ENCODE measurements at regions not wholly inside any gene's neighbourhood (a gene's known extent, or its start where the extent isn't known, plus 50 kb on each side); places are given as distances from the start of the nearest gene placed in this dataset.

DNA sequence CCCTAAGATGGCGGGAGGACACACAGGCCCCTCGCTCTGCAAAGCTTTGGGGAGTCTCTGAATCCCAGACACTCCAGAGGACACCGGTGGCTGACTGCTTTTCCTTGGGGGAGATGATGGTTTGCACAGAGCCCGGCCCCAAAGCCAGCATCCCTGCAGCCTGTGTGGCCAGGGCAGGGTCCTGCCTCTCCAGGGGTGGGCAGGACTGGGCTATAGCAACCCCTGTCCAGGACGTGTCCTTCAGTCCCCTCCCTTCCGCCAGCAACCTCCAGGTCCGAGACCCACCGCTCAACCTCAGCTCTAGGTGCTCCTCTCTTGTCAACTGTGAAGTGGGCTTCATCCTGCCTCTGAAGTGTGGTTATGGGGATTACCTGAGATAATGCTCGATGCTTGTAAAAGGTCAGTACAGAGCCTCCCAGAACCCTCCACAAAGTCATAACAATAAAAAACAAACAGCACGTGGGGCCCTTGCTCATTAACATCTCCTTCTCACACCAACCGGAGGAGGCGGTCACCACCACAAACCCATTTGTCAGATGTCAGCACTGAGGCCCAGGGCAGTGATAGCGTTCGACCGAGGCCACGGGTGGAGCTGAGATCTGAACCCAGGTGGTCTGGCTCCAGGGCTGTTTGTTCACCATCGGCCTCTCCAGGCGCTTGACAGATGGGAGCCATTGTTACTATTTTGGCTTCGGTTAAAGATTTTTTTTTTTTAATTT, 304.8 kb downstream of the IRF8 start:
- DNase-seq, result no peak

DNA sequence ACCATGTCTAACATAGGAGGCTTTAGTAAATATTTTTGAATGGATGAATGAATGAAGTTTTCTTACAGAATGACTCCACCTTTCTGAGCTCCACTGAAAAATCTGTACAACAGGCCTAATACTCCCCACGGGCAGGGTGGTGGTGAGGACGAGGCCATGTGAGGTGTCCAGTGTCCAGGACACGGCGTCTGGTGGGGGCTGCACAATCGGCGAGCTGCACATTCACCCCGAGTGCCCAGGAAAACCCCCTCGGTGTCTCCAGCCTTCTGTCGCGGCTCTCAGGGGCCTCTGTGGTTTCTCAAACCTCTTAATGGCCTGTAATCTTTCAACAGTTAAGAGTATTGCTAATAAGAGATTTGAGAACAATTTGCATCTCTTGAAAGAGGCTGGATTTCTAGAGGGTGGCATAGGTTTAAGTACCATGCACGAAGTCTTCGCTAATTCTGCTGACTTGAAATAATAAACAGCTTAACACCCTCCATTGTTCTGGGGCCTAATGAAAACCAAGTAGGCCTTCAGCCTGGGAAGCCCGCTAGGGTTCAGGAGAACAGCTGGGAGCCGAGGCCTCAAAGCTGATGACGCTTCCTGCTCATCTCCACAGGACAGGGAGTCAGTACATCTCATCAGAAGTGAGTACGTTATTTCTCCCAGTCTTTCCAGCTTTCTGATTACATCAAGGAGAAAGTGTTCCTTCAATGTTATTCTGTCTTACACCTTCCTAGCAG, 304.6 kb upstream of the FOXF1 start:
- no peak for DNase-seq

DNA sequence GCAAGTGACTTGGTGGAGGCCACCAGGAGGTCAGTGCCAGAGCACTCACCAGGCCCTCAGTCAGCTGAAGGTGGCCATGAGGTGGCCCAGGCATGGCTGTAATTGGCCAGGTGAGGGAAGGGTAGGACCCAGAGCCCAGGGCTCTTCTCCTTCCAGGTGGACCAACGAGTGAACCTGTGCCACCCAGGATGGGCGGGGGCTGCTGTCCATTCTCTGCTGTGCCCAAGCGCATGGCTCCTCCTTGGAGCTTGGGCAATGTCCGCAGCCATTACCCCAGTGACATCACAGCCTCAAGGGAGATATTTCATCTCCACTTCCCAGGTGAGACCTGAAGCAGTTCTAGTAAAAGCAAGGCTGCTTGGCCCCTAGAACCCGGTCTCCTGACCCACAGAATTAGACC, 303.0 kb upstream of the FOXF1 start:
- DNase-seq, result no peak

DNA sequence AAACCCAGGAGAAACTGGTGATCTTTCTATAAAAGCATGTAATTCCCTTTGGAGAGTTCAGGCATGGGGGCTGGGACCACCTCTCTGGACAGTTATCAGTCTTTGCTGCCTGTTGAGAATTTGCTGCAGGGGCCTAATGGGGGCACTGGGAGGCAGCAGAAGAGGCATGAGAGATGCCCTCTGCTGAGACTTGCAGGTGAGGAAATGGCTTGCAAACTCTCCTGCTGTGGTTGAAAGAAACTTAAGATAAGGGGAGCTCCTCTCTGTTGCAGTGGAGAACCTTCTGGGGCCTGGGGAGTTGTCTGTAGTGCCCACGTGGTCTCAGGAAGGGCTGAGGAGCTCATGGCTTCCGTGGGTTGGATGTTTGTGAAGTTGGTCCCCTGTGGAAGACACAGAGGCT, 301.1 kb upstream of the FOXF1 start:
- DNase-seq, result no peak

DNA sequence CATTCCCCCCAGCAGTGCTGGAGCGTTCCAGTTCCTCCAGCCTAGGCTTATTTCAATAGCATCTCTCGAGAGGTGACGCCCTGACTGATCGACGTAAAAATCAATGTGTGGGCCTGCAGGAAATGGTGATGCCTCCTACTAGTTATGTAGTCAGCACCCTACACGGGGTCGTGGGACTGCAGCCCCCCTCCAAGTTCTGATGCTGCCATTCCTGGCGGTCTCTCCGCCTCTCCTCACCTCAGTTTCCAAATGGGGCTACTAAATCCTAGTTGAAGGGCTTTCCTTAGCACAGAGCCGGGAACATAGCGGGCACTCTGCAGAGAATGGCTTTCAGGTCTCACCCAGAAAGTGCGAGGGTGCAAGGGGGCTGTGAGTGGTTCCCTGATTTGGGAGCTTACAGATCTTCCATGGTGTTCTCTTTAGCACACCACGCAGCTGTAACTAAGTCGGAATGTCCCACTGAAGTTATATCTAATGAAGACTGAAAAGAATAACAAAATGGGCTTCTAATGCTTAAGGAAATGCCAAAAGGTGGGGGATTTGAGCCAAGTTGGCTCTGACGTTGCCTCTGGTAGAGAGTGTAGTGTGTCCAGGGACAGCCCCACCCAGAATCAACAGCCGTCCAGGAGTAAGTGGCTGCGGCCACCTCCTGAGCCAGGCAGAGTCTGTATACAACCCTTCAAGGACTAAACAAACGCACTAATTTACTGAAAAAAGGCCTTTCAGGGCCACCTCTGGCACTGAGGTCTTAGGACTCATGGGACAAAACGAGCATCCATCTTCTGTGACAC, 299.7 kb upstream of the FOXF1 start:
- DNase-seq, result no peak

DNA sequence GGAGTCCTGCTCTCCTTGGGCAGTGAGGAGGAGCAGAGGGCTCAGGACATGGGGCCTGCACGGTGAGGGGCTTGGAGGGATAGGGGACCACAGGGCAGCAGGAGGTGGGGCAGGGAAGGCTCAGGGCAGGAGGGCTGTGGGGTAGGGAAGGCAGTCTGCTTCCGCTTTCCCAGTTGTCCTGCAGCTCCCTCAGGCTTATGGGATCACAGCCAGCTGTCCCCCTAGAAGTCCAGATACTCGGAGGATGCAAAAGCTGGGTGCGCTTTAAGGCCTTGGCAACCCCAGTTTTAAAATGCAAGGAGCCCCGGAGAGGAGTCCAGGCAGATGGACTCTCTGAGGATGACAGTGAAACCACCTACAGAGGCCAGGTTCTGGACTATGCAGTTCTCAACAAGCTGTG, 299.1 kb upstream of the FOXF1 start:
- no peak for DNase-seq

DNA sequence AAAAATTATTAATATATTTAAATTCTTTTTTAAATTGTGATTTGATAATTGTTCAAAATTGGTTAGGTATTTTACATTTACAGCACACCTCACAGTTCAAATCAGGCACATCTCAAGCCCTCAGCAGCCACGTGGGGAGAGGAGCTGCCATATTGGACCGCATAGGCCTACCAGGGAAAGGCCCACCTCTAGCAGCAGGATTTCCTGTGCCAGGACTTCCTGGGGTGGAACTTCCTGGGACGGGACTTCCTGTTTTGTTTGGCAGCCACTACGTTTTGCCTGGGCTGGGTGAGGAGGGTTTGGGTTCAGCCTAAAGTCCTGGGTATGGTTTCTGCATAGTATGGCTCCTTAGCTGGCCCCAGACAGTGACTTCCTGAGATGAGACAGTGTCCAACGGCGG, 298.5 kb upstream of the FOXF1 start:
- DNase-seq, result no peak

DNA sequence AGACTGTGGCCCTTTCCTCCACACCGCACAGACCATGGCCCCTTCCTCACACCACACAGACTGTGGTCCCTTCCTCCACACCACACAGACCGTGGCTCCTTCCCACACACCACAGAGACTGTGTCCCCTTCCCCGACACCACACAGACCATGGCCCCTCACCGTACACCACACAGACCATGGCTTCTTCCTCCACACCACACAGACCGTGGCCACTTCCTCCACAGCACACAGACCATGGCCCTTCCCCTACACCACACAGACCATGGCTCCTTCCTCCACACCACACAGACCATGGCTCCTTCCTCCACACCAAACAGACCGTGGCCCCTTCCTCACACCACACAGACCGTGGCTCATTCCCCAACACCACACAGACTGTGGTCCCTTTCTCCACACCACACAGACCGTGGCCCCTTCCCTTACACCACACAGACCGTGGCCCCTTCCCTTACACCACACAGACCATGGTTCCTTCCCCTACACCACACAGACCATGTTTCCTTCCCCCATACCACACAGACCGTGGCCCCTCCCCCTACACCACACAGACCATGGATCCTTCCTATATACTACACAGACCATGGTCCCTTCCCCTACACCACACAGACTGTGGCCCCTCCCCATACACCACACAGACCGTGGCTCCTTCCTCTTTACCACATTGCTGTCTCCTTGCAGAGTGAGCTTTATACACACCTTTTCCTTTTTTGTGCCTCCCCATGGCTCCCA, 297.5 kb upstream of the FOXF1 start:
- DNase-seq, result no peak

DNA sequence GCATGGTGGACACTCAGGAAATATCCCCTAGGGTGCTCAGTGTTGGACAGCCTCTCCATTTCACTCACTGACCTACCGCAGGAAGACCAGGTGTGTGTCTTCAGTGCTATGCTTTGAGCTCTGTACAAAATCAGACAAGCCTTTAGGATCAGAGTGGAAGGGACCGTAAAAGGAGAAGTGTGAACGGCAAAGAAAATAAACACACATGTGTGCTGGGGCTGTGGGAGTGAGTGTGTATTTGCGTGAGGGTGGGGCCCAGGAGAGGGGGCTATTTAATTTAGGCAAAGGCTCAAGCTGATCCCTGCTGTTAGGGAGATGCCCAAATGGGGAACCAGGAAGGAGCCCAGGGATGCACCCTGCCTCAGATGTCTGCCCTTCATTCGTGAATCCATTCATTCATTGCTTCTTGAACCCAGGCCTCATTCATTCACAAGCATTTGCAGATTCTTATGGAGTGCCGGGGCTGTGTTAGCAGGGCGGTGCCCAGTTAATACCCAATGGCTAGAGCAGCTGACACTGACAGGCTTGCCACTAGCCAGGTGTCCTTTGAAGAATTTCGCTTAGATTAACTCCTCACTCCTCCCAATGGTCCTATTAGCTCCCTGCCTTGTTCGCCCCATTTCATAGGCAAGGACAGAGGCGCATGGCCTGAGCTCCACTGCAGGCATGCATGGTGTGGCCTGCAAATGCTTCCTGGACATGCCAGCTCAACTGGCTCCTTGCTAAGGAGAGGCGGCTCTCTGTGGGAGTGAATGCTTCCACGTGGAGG, 296.7 kb upstream of the FOXF1 start:
- DNase-seq, result no peak

DNA sequence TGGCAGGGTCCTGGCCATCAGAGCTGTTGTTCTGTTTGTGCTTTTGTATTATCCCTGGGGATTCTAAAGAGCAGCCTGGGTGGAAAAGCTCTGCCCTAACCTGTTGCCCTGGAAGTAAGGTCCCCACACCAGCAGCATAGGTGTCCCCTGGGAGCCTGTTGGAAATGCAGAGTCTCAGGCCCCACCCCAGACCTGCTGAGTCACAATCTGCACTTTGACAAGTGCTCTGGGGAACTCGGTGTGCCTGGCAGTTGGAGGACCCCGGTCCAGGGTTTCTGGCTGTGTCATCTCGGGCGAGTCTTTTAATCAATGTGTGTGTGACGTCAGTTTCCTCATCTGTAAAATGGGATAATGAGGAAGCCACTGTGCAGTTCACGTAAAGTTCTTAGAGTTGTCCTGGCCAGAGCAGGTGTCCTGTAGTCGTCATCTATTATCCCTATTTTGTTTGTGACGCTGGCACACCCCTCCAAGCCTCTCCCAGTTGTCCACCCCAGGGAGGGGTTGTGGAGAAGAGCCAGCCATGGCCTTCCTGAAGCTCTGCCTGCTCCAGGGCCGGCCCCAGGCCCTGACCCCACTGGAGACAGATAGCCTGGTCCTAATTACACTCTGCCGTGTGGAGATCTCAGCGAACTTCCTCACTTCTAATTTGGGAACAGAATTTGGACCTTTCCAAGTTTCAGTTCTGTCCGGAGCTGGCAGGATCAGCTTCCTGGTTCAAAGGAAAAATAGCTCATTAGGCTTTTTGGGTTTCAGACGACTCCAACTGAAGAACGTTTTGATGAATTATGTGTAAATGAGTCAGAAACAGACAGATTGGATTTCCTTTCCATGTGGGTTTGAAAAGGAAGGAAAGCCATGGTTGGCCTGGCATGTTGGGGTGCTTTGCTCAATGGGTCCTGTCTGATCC, 295.7 kb upstream of the FOXF1 start:
- no peak for DNase-seq

DNA sequence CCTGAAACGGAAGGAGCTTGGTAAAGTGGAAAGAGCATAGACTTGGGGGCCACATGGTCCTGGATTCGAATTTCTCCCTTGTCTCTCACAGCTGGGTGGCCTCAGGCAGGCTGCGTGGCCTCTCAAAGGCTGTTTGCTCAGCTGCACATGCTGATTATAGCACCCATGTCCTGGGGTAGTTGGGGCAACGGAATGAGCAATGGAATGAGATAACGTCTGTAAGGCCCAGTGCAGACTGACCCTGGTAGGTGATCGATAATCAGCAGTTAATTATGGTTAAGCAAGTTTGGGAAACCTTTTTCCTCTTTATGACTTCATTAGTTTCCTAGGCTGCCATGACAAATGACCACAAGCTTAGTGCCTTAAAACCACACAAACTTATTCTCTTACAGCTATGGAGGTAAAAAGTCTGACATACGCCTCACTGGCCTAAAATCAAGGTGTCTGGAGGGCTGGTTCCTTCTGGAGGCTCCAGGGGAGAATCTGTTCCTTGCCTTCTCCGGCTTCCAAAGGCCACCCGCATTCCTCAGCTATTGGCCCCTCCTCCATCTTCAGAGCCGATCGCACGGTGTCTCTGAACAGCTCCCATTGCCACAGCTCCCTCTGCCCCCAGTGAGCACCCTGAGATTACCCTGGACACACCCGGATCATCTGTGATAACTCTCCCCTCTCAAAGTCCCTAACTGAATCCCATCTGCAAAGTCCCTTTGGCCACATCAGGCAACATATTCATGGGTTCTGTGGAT, 294.9 kb upstream of the FOXF1 start:
- DNase-seq, result no peak

DNA sequence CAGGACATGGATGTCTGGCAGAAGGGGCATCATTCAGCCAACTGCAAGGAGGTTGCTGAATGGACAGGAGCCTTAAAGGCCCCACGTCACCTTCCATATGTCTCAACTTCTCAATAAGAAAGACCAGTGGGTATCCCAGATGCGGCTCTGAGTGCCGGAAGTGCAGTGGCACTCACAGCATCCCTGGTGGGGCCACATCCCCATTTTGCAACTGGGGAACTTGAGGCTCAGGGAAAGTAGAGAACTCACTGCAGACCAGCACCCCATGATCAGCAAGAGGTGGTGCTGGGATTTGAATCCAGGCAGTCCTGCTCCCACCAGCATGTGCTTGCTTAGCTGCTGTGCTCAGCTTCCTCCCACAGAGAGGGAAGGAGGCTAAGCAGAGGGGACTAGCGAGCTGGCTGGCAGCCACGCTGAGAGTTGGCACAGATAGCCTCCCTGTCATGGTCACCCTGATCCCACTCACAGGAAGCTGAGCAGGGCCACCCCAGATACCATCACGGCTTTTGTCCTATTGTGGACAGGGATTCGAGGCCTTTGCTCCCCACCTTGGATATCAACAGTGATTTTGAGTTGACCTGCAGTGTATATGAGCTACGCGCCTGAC, 294.2 kb upstream of the FOXF1 start:
- no peak for DNase-seq

DNA sequence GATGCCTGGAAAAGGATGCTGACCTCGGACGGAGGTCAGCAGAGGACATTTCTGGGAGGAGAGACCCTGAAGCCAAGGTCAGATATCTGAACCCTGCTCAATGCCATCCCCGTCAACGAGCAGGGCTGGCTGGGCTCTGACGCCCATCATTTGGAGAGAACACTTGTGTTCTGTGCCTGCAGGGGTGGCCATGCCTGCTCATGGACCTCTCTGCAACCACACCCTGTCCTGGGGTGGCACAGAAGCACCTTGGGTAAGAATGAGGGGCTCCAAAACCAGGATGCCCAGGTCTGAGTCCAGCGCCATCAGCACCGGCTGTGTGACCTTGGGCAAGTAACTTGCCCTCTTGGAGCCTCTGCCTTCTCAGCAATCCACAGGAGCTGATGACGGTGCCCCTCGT, 293.7 kb upstream of the FOXF1 start:
- DNase-seq, result no peak

DNA sequence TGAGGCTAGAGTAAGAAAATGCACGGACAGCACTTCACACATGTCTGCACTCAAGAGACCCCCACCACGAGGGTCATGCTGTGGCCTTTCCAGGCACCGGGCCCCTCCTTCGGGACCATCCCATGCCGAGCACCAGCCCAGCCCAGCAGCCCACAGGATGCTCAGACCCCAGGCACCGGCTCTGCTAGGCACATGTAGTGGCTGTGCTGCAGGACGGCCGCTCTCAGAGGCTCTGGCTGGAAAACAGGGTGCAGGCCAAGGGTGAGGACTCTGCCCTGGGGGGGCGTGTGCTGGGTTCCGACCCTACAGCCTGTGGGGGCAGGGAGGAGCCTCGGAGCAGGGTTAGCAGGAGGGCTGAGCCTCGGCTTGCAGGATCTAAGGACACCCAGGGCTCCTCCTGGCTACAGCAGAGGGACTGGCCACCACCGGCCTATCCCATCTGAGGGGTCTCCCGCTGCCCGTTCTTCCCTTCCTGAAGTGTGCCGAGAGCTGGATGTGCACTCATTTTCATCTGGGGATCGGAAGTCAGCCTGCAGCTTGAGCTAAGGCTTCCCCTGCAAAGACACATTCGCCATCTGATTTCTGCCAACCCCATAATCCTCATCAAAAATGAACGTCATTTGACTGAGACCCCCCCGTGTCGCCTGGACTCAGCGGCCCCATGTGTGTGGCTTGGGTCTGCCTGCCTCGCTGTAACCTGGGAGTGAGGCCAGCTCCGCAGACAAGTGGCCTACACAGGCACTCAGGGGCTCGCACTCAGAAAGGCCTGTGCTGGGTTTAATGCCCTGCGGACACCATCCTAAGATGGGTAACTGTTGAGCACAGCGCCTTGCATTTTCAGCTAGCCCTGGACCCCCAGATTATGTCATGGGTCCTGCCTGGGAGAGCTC, 293.1 kb upstream of the FOXF1 start:
- no peak for DNase-seq

DNA sequence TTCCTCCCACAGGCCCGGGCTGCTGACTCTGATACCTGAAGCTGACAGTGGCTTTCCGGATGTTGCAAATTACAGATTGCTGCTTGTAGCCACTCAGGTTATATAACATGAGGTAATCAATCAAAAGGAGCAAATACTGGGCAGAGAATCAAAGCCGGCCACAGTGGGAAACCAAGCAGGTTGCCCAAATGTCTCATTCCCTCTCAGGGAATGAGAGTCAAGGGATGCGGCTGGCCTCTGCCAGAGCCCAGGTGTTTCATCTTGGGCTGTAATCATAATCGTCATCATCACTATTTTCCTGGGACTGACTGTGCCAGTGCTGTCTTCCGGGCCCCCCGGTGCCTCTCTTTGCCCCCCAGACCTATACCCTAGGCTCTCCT, 292.4 kb upstream of the FOXF1 start:
- no peak for DNase-seq

DNA sequence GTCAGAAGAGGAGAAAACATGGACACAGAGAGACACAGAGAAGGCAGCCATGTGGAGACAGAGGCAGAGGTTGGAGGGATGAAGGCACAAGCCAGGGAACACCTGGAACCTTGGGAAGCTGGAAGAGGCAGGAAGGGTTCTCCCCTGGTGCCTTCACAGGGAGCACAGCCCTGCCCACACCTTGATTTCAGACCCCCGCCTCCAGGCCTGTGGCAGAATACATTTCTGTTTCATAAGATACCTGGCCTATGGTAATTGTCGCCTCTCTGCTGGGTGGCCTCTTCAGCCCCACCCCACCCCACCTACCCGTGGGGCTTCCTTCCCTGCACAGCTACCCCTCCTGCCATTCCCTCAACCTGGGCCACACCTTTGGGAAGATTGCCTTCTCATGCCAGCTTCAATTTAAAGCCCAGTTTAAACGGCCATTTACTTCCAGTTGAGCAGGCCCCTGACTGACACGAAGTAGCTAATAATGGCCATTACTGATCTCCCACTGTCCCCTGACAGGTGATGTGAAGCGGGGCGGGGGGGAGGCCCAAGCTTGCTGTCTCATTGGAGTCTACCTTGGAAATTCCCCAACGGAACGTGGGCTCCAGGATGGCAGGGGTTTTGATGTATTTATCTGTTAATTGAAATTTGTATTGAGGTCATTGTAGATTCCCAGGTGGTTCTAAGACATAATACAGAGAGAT, 291.7 kb upstream of the FOXF1 start:
- no peak for DNase-seq

DNA sequence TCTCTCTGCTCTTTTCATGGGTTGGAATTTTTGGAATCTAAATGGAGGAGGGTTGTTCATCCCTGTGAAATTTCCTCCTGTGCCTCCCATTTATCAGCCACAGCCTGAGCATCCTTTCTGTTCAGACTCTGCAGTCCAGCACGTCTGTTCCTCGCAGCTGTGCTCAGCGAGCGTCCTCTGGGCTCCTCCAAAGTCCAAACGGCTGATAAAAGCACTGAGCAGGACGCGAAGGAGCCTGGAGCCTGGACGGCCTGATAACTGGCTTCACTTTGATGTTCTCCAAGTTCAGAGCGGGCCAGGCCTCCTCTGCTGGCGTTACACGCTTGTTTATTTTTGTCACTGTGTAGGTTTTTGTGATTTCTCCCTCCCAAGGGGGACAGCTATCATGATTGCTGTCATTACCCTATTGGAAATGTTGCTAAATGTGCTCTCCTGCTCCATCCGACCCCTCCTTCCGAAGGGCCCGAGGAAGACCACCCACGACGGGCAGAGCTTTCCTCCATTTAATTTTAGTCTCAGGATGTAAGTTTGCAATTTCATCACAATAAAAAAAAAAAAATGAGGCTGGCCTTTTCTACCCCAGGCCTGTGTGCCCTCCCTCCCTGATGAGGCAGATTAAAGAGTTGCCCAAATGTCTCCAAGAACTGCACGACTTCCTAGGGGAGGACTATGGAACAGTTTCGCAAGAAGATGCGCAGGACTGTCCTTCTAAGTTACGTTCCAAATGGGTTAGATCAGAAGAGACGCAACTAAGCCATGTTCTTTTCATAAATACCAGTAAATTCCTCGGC, 290.5 kb upstream of the FOXF1 start:
- DNase-seq, result no peak

DNA sequence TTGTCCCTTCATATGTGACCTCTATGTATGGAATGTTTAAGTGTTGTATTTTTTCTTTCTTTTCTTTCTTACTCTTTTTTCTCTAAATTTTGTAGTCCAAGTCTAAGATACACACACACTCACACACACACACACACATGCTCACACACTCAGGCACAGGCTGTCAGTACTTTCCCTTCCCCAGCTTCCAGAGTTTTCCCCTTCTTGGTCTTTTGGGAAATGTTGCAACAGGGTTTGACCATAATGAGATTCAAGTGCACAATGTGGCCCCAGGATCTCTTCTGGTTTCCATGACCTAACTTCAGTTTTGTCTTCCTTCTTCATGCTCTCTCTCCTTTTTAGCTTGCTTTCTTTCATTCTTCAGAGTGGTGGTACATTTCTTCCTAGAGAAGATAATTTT, 289.8 kb upstream of the FOXF1 start:
- no peak for DNase-seq

Measured in NCI-H1105 (cell line).